IMR-90 (cell line): ENCODE measurements at regions not wholly inside any gene's neighbourhood (a gene's known extent, or its start where the extent isn't known, plus 50 kb on each side); places are given as distances from the start of the nearest gene placed in this dataset.

Experiments used
- FOS ChIP-seq: fragments of 150-350 bp; IDR thresholded peaks from 2 replicates; pipeline ENCODE4 v1.6.1; 2016; ENCODE audit warnings: low read depth, low read length
- MAFK ChIP-seq: IDR thresholded peaks from 2 replicates; pipeline ENCODE4 v1.6.1; 2012; ENCODE audit warnings: low read depth, low read length, improper control_type of control experiment
- POLR2A ChIP-seq: IDR thresholded peaks from 2 replicates; pipeline ENCODE4 v1.6.1; 2012; ENCODE audit warnings: mild to moderate bottlenecking, low read depth, low read length
- TF ChIP-seq, protein P1 (sequence below): conservative IDR thresholded peaks from 2 replicates; pipeline ENCODE4 v1.5.1; 2012; ENCODE audit warnings: mild to moderate bottlenecking, low read depth, low read length, improper control_type of control experiment
- TF ChIP-seq, protein P2 (sequence below): fragments of 150-350 bp; IDR thresholded peaks from 2 replicates; pipeline ENCODE4 v1.6.1; 2017; ENCODE audit warnings: mild to moderate bottlenecking, antibody characterized with exemption, low read length, low read depth

DNA sequence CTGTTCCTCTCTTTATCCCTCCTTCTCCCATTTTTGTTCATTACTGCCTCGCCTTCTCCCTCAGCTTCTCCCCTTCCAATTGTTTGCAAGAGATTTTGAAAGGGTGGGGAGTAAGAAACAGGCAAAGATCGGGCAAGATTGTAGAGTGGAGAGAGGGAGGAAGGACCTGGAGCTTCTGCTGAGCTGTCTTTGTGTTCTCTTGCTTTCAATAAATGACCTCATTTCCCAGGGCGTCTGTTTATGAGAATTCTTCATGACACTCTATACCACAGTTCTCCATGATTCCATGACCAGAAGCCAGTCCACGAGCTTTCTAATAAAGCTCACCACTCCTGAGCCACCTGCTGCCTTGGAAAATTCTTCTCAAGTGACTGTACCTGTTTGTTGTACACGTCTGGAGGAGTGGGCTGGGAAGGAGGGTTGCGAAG, 50.0 kb upstream of the PLEKHG1 start:
- TF ChIP-seq, protein P1, sequence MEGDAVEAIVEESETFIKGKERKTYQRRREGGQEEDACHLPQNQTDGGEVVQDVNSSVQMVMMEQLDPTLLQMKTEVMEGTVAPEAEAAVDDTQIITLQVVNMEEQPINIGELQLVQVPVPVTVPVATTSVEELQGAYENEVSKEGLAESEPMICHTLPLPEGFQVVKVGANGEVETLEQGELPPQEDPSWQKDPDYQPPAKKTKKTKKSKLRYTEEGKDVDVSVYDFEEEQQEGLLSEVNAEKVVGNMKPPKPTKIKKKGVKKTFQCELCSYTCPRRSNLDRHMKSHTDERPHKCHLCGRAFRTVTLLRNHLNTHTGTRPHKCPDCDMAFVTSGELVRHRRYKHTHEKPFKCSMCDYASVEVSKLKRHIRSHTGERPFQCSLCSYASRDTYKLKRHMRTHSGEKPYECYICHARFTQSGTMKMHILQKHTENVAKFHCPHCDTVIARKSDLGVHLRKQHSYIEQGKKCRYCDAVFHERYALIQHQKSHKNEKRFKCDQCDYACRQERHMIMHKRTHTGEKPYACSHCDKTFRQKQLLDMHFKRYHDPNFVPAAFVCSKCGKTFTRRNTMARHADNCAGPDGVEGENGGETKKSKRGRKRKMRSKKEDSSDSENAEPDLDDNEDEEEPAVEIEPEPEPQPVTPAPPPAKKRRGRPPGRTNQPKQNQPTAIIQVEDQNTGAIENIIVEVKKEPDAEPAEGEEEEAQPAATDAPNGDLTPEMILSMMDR: no peak
- TF ChIP-seq, protein P2, sequence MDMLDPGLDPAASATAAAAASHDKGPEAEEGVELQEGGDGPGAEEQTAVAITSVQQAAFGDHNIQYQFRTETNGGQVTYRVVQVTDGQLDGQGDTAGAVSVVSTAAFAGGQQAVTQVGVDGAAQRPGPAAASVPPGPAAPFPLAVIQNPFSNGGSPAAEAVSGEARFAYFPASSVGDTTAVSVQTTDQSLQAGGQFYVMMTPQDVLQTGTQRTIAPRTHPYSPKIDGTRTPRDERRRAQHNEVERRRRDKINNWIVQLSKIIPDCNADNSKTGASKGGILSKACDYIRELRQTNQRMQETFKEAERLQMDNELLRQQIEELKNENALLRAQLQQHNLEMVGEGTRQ: no peak
- TF ChIP-seq POLR2A (no peak), FOS (no peak), MAFK (no peak)
